ENCODE measurements at regions not wholly inside any gene's neighbourhood (a gene's known extent, or its start where the extent isn't known, plus 50 kb on each side); places are given as distances from the start of the nearest gene placed in this dataset.
"Not testable (repeated sequence)": the region's sequence is repeated elsewhere in the genome, so short reads cannot be mapped to it uniquely, and the experiment has no call there.

GRCh38 chr16:29578898-29579297 lies 72.7 kb upstream of the NPIPB12 start:
- H3K27me3 ChIP-seq (ENCODE audit: low read depth); intact Hi-C loops (cut with DNase I); H3K27ac ChIP-seq; DNase-seq; ATAC-seq; H3K9me3 ChIP-seq; H3K4me1 ChIP-seq; H3K4me3 ChIP-seq; H3K36me3 ChIP-seq: not testable (repeated sequence)

DNA sequence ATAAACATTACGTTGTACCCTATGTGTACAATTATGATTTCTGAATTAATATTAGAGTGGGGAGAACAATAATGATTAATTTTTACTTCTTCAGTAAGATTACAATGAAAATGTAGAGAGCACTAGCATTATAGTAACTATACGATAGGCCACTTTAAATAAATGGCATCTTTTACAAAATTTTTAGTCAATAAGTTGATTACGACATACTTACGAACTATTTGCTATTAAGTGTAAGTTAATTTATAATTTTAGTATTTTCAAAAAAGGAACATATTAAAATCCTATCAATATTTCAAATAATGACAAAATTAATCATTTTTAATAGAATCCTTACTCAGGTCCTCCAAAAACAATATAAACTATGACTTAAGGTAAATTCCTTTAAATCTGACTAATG lies 75.6 kb upstream of the NPIPB12 start:
- H3K27me3 ChIP-seq (ENCODE audit: low read depth); ATAC-seq; H3K27ac ChIP-seq; H3K36me3 ChIP-seq; H3K9me3 ChIP-seq; H3K4me1 ChIP-seq; DNase-seq; H3K4me3 ChIP-seq; intact Hi-C loops (cut with DNase I): not testable (repeated sequence)

GRCh38 chr16:29591919-29592318 lies 71.1 kb upstream of the SPN start:
- H3K36me3 ChIP-seq; H3K27ac ChIP-seq; H3K4me3 ChIP-seq; H3K27me3 ChIP-seq (ENCODE audit: low read depth); H3K9me3 ChIP-seq; DNase-seq; intact Hi-C loops (cut with DNase I); ATAC-seq: not testable (repeated sequence)
- H3K4me1 ChIP-seq = peaks cover 22% of the 10 kb centered on the region

GRCh38 chr16:29594269-29594925 lies 68.7 kb upstream of the SPN start:
- H3K27me3 ChIP-seq (ENCODE audit: low read depth); intact Hi-C loops (cut with DNase I); H3K9me3 ChIP-seq; H3K36me3 ChIP-seq: not testable (repeated sequence)
- H3K4me3 ChIP-seq = peak overlapping the region; percentile 63
- ATAC-seq (peak; percentile 89 to 93), DNase-seq (peak; percentile 88)
- H3K4me1 ChIP-seq = peaks cover 18% of the 10 kb centered on the region
- peak overlapping the region; percentile 91 for H3K27ac ChIP-seq

- Histone ChIP-seq H3K27ac (peak overlapping the region; percentile 91), H3K4me3 (peak overlapping the region; percentile 63), H3K4me1 (peaks cover 18% of the 10 kb centered on the region)
- intact Hi-C loops (cut with DNase I); H3K36me3 ChIP-seq; H3K27me3 ChIP-seq (ENCODE audit: low read depth); H3K9me3 ChIP-seq: not testable (repeated sequence)
- peak; percentile 97 to 99 for ATAC-seq
- DNase-seq = peak; percentile 94
Observed at GRCh38 chr16:29594926-29595838, 67.9 kb upstream of the SPN start.

- H3K27ac ChIP-seq; H3K9me3 ChIP-seq; intact Hi-C loops (cut with DNase I); H3K36me3 ChIP-seq; DNase-seq; ATAC-seq; H3K4me3 ChIP-seq; H3K27me3 ChIP-seq (ENCODE audit: low read depth): not testable (repeated sequence)
- peaks cover 10% of the 10 kb centered on the region for H3K4me1 ChIP-seq
Observed at GRCh38 chr16:29597030-29597429, 66.0 kb upstream of the SPN start.

DNA sequence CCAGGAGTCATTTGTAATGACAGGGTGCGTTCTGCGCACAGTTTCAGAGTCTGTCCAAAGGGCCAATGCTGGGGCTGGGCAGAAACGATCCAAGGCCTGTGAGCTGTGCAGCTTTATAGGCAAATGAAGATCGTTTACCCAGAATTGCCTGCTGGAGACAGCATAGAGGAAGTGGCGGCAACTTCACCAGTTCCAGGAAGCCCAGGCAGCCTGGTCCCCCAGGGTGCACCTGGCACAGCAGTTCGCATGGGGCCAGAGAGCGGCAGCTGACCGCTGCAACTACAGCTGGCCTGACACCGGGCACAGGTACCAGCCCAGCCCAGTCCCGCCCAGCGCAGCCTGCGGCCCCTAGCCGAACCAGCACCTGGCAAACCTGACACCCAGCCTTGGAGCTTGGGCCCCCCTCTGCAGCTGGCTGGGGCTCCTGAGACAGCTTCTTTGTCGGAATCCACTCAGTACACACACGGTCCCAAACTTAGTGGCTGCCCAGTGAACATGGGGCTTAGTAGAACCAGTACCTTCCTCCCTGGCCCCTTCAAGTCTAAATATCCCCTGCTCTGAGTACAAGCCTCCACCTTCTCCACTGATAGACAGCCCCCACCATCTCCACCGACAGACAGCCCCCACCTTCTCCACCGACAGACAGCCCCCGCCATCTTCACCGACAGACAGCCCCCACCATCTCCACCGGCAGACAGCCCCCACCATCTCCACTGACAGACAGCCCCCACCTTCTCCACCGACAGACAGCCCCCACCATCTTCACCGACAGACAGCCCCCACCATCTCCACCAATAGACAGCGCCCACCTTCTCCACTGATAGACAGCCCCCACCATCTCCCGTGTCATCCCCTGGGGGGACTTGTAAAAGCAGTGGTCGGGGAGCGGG lies 62.7 kb upstream of the SPN start:
- ATAC-seq = peak in 1 of 2 donors; percentile 9
- intact Hi-C loops (cut with DNase I); H3K36me3 ChIP-seq; H3K9me3 ChIP-seq; H3K27me3 ChIP-seq (ENCODE audit: low read depth); H3K4me1 ChIP-seq: not testable (repeated sequence)
- peak overlapping the region; percentile 31 for H3K27ac ChIP-seq
- DNase-seq = peak; percentile 65
- H3K4me3 ChIP-seq = peak overlapping the region; percentile 19

DNA sequence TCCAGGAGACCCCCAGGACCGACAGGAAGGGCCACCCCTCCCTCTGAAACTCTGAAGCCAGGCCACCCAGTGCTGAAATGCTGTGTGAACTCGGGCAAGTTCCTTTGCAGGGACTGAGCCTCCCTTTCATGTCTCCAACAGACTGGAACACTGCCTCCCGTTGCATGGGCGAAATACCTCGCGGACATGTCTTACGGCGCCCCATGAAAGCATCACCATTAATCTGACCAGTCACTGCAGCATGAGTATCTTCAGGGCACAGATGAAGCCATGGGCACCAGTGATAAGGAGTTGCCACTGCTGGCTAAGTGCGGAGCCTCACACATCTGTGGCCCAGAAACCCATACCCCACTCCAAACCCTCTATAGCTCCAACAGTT lies 60.8 kb upstream of the SPN start:
- ATAC-seq; H3K27ac ChIP-seq; intact Hi-C loops (cut with DNase I); H3K27me3 ChIP-seq (ENCODE audit: low read depth); H3K9me3 ChIP-seq; H3K4me3 ChIP-seq; DNase-seq; H3K4me1 ChIP-seq; H3K36me3 ChIP-seq: not testable (repeated sequence)

- H3K27ac ChIP-seq; DNase-seq; H3K36me3 ChIP-seq; H3K4me3 ChIP-seq; H3K4me1 ChIP-seq; H3K27me3 ChIP-seq (ENCODE audit: low read depth); intact Hi-C loops (cut with DNase I); H3K9me3 ChIP-seq: not testable (repeated sequence)
- ATAC-seq = peak; percentile 56 to 62
Observed at GRCh38 chr16:29602683-29603088, 60.4 kb upstream of the SPN start.

GRCh38 chr16:29604631-29605549 lies 58.2 kb upstream of the SPN start:
- H3K4me1 ChIP-seq; ATAC-seq; DNase-seq; intact Hi-C loops (cut with DNase I); H3K4me3 ChIP-seq; H3K27me3 ChIP-seq (ENCODE audit: low read depth); H3K9me3 ChIP-seq; H3K27ac ChIP-seq; H3K36me3 ChIP-seq: not testable (repeated sequence)

- H3K4me1 ChIP-seq; H3K27me3 ChIP-seq (ENCODE audit: low read depth); H3K36me3 ChIP-seq; H3K27ac ChIP-seq; intact Hi-C loops (cut with DNase I); H3K9me3 ChIP-seq; H3K4me3 ChIP-seq; DNase-seq; ATAC-seq: not testable (repeated sequence)
Observed at GRCh38 chr16:29605593-29606205, 57.3 kb upstream of the SPN start.

DNA sequence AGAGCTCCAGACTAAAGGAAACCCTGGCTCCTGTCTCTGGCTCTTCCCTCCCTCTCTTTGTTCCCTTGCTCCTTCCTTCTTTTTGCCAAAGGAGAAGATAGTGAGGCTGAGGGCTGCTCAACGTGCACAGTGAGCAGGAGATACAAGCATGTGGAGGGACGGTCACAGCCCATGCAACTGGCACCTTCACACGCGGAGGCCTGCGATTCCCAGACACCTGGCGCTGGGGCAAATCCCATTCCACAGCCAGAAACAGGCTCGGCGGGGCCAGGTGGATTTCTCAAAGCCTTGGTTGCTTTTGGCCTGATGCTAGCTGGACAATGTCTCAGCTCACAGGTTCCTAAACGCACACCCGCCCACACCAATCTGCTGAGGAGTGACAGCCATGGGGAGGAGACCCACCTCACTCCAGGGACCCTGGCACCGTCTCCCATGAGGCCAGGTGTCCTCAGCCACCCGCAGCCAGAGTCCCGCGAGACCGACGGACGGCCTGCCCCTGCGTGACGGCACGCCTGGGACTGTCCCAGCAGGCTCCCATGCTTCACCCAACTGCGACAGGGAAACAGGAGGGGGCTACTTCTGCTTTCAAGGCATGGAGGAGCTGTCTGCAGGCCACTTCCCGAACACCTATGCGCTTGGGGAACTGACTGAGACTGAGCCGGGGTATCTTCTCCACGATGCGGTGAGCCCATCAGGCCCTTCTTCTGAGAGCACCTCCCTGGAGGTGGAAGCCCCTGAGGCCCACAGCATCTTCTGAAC lies 56.2 kb upstream of the SPN start:
- ATAC-seq; H3K4me3 ChIP-seq; H3K27ac ChIP-seq; H3K36me3 ChIP-seq; H3K9me3 ChIP-seq; DNase-seq; intact Hi-C loops (cut with DNase I); H3K27me3 ChIP-seq (ENCODE audit: low read depth); H3K4me1 ChIP-seq: not testable (repeated sequence)

All from lower lobe of right lung (tissue), 2 donors.